CD14-positive monocyte (primary cell): ENCODE measurements at regions not wholly inside any gene's neighbourhood (a gene's known extent, or its start where the extent isn't known, plus 50 kb on each side); places are given as distances from the start of the nearest gene placed in this dataset.

ENCODE experiments used
- DNase-seq, 3 donors: peaks; one replicate each; pipeline ENCODE4 v3.0.0-alpha.2; 2011 to 2022
- H2AFZ ChIP-seq: 2 replicates; pipeline ENCODE4 v1.6.0; 2012; ENCODE audit warnings: mild to moderate bottlenecking, low read depth, low read length, inconsistent platforms; ENCODE audit not compliant: insufficient read depth, poor library complexity, severe bottlenecking
- H3K27ac ChIP-seq, 2 donors: 1 replicate in 1 of 2; 2 replicates in 1 of 2; pipeline ENCODE4 v1.5.1; 2012 to 2013; ENCODE audit warnings: low read length in 2 of 2, control low read depth in 1 of 2, inconsistent platforms in 1 of 2, low read depth in 1 of 2, mild to moderate bottlenecking in 1 of 2
- H3K27me3 ChIP-seq, 2 donors: one replicate each; pipeline versions ENCODE4 v1.6.0 to v1.6.1; 2011 to 2013; ENCODE audit warnings: low read length in 2 of 2; ENCODE audit not compliant: control insufficient read depth in 2 of 2, insufficient read depth in 2 of 2
- H3K36me3 ChIP-seq, 2 donors: replicated peaks in 1 of 2; 1 replicate in 1 of 2; 2 replicates in 1 of 2; pipeline versions ENCODE4 v1.5.1 to v1.6.1; 2012 to 2013; ENCODE audit warnings: low read length in 2 of 2, control low read depth in 1 of 2, inconsistent platforms in 1 of 2, mild to moderate bottlenecking in 1 of 2; ENCODE audit not compliant: insufficient read depth in 2 of 2, control insufficient read depth in 1 of 2
- H3K4me1 ChIP-seq, 2 donors: 1 replicate in 1 of 2; 2 replicates in 1 of 2; pipeline versions ENCODE4 v1.5.1 to v1.6.1; 2012 to 2013; ENCODE audit warnings: low read length in 2 of 2, control low read depth in 1 of 2, inconsistent platforms in 1 of 2, mild to moderate bottlenecking in 1 of 2, moderate library complexity in 1 of 2; ENCODE audit not compliant: insufficient read depth in 2 of 2, control insufficient read depth in 1 of 2
- H3K4me2 ChIP-seq: replicated peaks from 2 replicates; pipeline ENCODE3; 2012; ENCODE audit warnings: low read length, moderate library complexity, mild to moderate bottlenecking; ENCODE audit not compliant: poor library complexity, severe bottlenecking; ENCODE audit errors: extremely low read depth
- H3K4me3 ChIP-seq, 3 experiments: fragments of 200-600 bp in 1 of 3; sonication (generic) in 1 of 3; replicated peaks in 1 of 3; 1 replicate in 2 of 3; 2 replicates in 1 of 3; pipeline ENCODE4 v1.5.1; 2011 to 2013; ENCODE audit warnings: low read length in 3 of 3, mild to moderate bottlenecking in 3 of 3, control low read depth in 2 of 3, low read depth in 2 of 3, inconsistent platforms in 1 of 3, moderate library complexity in 1 of 3
- H3K79me2 ChIP-seq: 2 replicates; pipeline ENCODE4 v1.6.0; 2012; ENCODE audit warnings: mild to moderate bottlenecking, control low read depth, inconsistent platforms, low read length, moderate library complexity; ENCODE audit not compliant: insufficient read depth
- H3K9ac ChIP-seq: 2 replicates; pipeline ENCODE4 v1.6.0; 2017; ENCODE audit warnings: low read length, mild to moderate bottlenecking; ENCODE audit not compliant: insufficient read depth, poor library complexity, severe bottlenecking
- H3K9me3 ChIP-seq, 2 donors: replicated peaks in 1 of 2; 1 replicate in 1 of 2; 2 replicates in 1 of 2; pipeline versions ENCODE4 v1.5.1 to v1.6.1; 2012 to 2013; ENCODE audit warnings: low read length in 2 of 2, control low read depth in 1 of 2; ENCODE audit not compliant: control insufficient read depth in 1 of 2, insufficient read depth in 1 of 2
- H4K20me1 ChIP-seq: 2 replicates; pipeline ENCODE4 v1.6.0; 2012; ENCODE audit warnings: mild to moderate bottlenecking, low read length, control low read depth, moderate library complexity; ENCODE audit not compliant: insufficient read depth
- H3K27ac Mint-ChIP-seq, 7 donors: one replicate each; pipeline ENCODE4 v1.8.0; 2020; ENCODE audit warnings: mild to moderate bottlenecking in 7 of 7, mixed read lengths in 7 of 7, moderate library complexity in 6 of 7, inconsistent platforms in 2 of 7
- H3K27me3 Mint-ChIP-seq, 3 donors: one replicate each; pipeline ENCODE4 v1.8.0; 2021 to 2022; ENCODE audit warnings: low read depth in 3 of 3, mild to moderate bottlenecking in 3 of 3, mixed read lengths in 3 of 3, moderate library complexity in 3 of 3, inconsistent platforms in 1 of 3
- H3K36me3 Mint-ChIP-seq, 2 donors: one replicate each; pipeline ENCODE4 v1.8.0; 2020; ENCODE audit warnings: mixed read lengths in 2 of 2, inconsistent platforms in 1 of 2, mild to moderate bottlenecking in 1 of 2
- H3K4me1 Mint-ChIP-seq: one replicate; pipeline ENCODE4 v1.8.0; 2020; ENCODE audit warnings: mild to moderate bottlenecking, mixed read lengths
- H3K4me3 Mint-ChIP-seq, 2 donors: one replicate each; pipeline ENCODE4 v1.8.0; 2020; ENCODE audit warnings: mild to moderate bottlenecking in 2 of 2, mixed read lengths in 2 of 2, moderate library complexity in 1 of 2
- H3K9me3 Mint-ChIP-seq, 7 donors: one replicate each; pipeline ENCODE4 v1.8.0; 2020 to 2022; ENCODE audit warnings: mixed read lengths in 7 of 7, mild to moderate bottlenecking in 6 of 7, moderate library complexity in 6 of 7, inconsistent platforms in 2 of 7
- WGBS: methylation state at CpG from one replicate; pipeline ENCODE4 v1.1.5; 2013; ENCODE audit warnings: missing lambda C conversion rate; ENCODE audit not compliant: insufficient coverage; 5-methylcytosine and 5-hydroxymethylcytosine counted together
- intact Hi-C, 2 donors: fragments of 100-400 bp; cut with micrococcal nuclease; formaldehyde crosslinking; loops; one replicate each; pipeline versions ENCODE4 v1.15.0 to v1.15.1; 2023
- TF ChIP-seq, protein P1 (sequence below): fragments of 200-600 bp; IDR thresholded peaks from one replicate; pipeline ENCODE4 v1.8.0; 2022; ENCODE audit warnings: antibody characterized with exemption, mild to moderate bottlenecking

- Histone ChIP-seq H3K4me2 (no peak overlapping the region), H3K9me3 (no peaks in the 10 kb centered on the region), H2AFZ (no peak overlapping the region), H3K9ac (no peak overlapping the region), H3K4me3 (no peak overlapping the region), H3K79me2 (no peaks in the 10 kb centered on the region), H4K20me1 (no peaks in the 10 kb centered on the region), H3K27me3 (no peaks in the 10 kb centered on the region), H3K36me3 (no peaks in the 10 kb centered on the region), H3K27ac (no peak overlapping the region), H3K4me1 (no peaks in the 10 kb centered on the region)
- Mint-ChIP-seq H3K27me3 (peaks cover 0 to 3% (median 1%) of the 10 kb centered on the region in 3 donors), H3K36me3 (no peaks in the 10 kb centered on the region), H3K27ac (no peak overlapping the region), H3K4me1 (no peaks in the 10 kb centered on the region), H3K4me3 (no peak overlapping the region), H3K9me3 (peaks cover 2 to 9% (median 5%) of the 10 kb centered on the region in 7 donors)
- 82% methylated on average over 3 of the region's 3 CpGs for WGBS
- intact Hi-C loops, result no loop called here
- TF ChIP-seq, protein P1, sequence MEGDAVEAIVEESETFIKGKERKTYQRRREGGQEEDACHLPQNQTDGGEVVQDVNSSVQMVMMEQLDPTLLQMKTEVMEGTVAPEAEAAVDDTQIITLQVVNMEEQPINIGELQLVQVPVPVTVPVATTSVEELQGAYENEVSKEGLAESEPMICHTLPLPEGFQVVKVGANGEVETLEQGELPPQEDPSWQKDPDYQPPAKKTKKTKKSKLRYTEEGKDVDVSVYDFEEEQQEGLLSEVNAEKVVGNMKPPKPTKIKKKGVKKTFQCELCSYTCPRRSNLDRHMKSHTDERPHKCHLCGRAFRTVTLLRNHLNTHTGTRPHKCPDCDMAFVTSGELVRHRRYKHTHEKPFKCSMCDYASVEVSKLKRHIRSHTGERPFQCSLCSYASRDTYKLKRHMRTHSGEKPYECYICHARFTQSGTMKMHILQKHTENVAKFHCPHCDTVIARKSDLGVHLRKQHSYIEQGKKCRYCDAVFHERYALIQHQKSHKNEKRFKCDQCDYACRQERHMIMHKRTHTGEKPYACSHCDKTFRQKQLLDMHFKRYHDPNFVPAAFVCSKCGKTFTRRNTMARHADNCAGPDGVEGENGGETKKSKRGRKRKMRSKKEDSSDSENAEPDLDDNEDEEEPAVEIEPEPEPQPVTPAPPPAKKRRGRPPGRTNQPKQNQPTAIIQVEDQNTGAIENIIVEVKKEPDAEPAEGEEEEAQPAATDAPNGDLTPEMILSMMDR, result no peak
- DNase-seq, result no peak
Observed at GRCh38 chr22:47759909-47760308, 997.5 kb downstream of the TBC1D22A start.

DNA sequence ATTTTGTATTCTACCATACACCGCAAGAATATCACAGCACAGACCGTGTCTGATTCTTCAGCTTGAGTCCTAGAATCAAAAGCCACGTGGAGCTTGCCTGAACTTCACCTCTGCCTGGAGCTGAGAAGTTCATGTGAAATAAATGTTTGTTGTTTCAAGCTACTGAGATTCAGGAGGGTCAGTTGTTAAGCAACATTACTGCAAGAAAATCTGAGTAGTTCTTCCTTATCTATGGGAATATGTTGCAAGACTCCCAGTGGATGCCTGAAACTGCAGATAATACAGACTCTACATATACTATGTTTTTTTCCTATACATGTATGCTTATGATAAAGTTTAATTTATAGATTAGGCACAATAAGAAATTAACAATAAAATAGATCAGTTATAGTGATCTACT, 995.3 kb downstream of the TBC1D22A start:
- Histone ChIP-seq H3K79me2 (no peaks in the 10 kb centered on the region), H2AFZ (no peak overlapping the region), H3K4me3 (no peak overlapping the region), H3K9ac (no peak overlapping the region), H3K27ac (no peak overlapping the region), H4K20me1 (no peaks in the 10 kb centered on the region), H3K36me3 (no peaks in the 10 kb centered on the region), H3K4me1 (no peaks in the 10 kb centered on the region), H3K27me3 (no peaks in the 10 kb centered on the region), H3K4me2 (no peak overlapping the region), H3K9me3 (no peaks in the 10 kb centered on the region)
- H3K27ac Mint-ChIP-seq, result no peak overlapping the region
- H3K4me1 Mint-ChIP-seq, result no peaks in the 10 kb centered on the region
- no peak for DNase-seq
- no peaks in the 10 kb centered on the region for H3K36me3 Mint-ChIP-seq
- no peak overlapping the region for H3K4me3 Mint-ChIP-seq
- TF ChIP-seq, protein P1, result no peak
- no CpG with 5 or more reads among the region's 3 CpGs for WGBS
- H3K27me3 Mint-ChIP-seq, result peaks cover 3 to 4% (median 3%) of the 10 kb centered on the region in 3 donors
- intact Hi-C loops, result no loop called here
- peaks cover 0 to 9% (median 2%) of the 10 kb centered on the region in 7 donors for H3K9me3 Mint-ChIP-seq
